Body of pancreas (tissue), 4 donors: ENCODE measurements at regions not wholly inside any gene's neighbourhood (a gene's known extent, or its start where the extent isn't known, plus 50 kb on each side); places are given as distances from the start of the nearest gene placed in this dataset.

Source experiments
- CTCF ChIP-seq, 7 experiments: fragments of 450-650 bp in 4 of 7; fragments of 200-600 bp in 3 of 7; sonication (generic) in 3 of 7; IDR thresholded peaks; one replicate each; pipeline ENCODE4 v1.5.1; 2016 to 2019; ENCODE audit warnings: antibody characterized with exemption in 7 of 7
- POLR2A ChIP-seq, 3 donors: fragments of 450-650 bp; IDR thresholded peaks; one replicate each; pipeline ENCODE4 v1.6.1; 2016; ENCODE audit warnings: antibody characterized with exemption in 3 of 3, mild to moderate bottlenecking in 2 of 3

DNA sequence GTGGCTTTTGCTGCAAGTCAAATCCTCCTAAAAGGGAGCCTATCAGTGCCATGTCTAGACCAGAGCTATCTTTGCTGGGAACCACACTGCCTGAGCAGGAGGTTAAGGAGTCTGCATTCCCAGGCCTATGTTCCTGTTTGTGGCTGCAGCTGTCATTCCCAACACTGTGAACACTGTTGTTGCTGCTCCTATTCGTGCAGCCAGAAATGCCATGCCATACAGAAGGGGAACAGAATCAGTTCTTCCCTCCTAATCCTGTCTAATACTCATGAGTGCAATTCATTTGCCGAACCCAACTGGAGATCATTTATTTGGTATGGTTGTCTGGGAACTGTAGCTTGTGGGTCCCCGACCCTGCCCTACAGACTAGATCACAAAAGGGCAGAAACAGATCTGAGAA lies 406.5 kb upstream of the GJE1 start:
- TF ChIP-seq CTCF (IDR thresholded peaks at IDR 0.05) (no peak), POLR2A (IDR thresholded peaks at IDR 0.05) (no peak)
